ENCODE measurements at regions not wholly inside any gene's neighbourhood (a gene's known extent, or its start where the extent isn't known, plus 50 kb on each side); places are given as distances from the start of the nearest gene placed in this dataset.

GRCh38 chr1:162913345-162913744 lies 52.4 kb upstream of the CCDC190 start:
- no peak for TF ChIP-seq REST (IDR thresholded peaks at IDR 0.05; ENCODE audit: insufficient replicate concordance, low read depth)
- TF ChIP-seq POLR2AphosphoS5 (IDR thresholded peaks at IDR 0.05; ENCODE audit: low read depth): no peak
- TF ChIP-seq GABPA (IDR thresholded peaks at IDR 0.05; ENCODE audit: low read depth): no peak
- TF ChIP-seq SPI1 (IDR thresholded peaks at IDR 0.05; ENCODE audit: borderline replicate concordance, low read depth): no peak
- TF ChIP-seq CTCF (IDR thresholded peaks at IDR 0.05; ENCODE audit: insufficient read depth, low read length): no peak
- H3K27ac ChIP-seq (replicated peaks): no peak overlapping the region
- DNase-seq (ENCODE audit: low read depth in 1 of 2, low spot score in 1 of 2): no peak
- H3K4me3 ChIP-seq (replicated peaks; ENCODE audit: insufficient read depth, low read length): no peak overlapping the region
- H3K27me3 ChIP-seq (ENCODE audit: insufficient read depth, poor library complexity, severe bottlenecking): no peaks in the 10 kb centered on the region

GRCh38 chr1:162912061-162912667 lies 51.2 kb upstream of the CCDC190 start:
- Histone ChIP-seq H3K27me3 (ENCODE audit: insufficient read depth, poor library complexity, severe bottlenecking) (no peaks in the 10 kb centered on the region), H3K27ac (replicated peaks) (no peak overlapping the region), H3K4me3 (replicated peaks; ENCODE audit: insufficient read depth, low read length) (no peak overlapping the region)
- TF ChIP-seq REST (IDR thresholded peaks at IDR 0.05; ENCODE audit: insufficient replicate concordance, low read depth) (no peak), POLR2AphosphoS5 (IDR thresholded peaks at IDR 0.05; ENCODE audit: low read depth) (no peak), CTCF (IDR thresholded peaks at IDR 0.05; ENCODE audit: insufficient read depth, low read length) (no peak), SPI1 (IDR thresholded peaks at IDR 0.05; ENCODE audit: borderline replicate concordance, low read depth) (no peak), GABPA (IDR thresholded peaks at IDR 0.05; ENCODE audit: low read depth) (no peak)
- no peak for DNase-seq (ENCODE audit: low read depth in 1 of 2, low spot score in 1 of 2)
